ENCODE measurements at regions not wholly inside any gene's neighbourhood (a gene's known extent, or its start where the extent isn't known, plus 50 kb on each side); places are given as distances from the start of the nearest gene placed in this dataset.
A peak's percentile ranks its signal among the peaks of the same experiment; 100 is the strongest.

DNA sequence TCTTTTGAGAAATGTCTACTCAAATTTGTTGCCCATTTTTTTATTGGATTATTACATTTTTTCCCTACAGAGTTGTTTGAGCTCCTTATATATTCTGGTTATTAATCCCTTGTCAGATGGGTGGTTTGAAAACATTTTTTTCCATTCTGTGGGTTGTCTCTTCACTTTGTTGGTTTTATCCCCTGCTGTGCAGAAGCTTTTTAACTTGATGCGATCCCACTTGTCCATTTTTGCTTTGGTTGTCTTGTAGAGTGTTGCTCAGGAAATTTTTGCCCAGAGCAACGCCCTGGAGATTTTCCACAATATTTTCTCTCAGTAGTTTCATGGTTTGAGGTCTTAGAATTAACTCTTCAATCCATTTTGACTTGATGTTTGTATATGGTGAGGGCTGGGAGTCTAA, 592.8 kb upstream of the GOT2 start:
- no peak overlapping the region for H3K4me3 ChIP-seq (ENCODE audit: low read length)
- DNase-seq (ENCODE audit: low read depth) = no peak
- TF ChIP-seq, protein P1, sequence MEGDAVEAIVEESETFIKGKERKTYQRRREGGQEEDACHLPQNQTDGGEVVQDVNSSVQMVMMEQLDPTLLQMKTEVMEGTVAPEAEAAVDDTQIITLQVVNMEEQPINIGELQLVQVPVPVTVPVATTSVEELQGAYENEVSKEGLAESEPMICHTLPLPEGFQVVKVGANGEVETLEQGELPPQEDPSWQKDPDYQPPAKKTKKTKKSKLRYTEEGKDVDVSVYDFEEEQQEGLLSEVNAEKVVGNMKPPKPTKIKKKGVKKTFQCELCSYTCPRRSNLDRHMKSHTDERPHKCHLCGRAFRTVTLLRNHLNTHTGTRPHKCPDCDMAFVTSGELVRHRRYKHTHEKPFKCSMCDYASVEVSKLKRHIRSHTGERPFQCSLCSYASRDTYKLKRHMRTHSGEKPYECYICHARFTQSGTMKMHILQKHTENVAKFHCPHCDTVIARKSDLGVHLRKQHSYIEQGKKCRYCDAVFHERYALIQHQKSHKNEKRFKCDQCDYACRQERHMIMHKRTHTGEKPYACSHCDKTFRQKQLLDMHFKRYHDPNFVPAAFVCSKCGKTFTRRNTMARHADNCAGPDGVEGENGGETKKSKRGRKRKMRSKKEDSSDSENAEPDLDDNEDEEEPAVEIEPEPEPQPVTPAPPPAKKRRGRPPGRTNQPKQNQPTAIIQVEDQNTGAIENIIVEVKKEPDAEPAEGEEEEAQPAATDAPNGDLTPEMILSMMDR (conservative IDR thresholded peaks at IDR 0.05; ENCODE audit: low read length) = no peak

DNA sequence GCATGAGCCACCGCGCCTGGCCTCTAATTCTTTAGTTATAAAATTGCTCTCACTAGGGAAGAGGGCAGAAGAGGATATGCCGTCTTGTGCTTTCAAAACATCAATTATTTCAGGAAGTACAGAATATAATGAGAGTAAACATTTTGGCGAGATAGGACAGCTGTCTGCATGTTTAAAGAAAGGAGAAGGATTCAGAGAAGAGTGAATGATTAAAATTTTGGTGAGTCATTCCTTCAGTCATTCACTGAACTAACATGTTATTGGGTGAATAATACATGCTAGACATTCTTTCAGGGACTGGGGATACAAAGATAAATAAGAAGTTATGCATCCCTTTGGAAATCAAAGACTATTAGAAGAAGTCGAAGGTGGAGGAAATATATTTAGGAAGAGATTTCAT, 590.3 kb upstream of the GOT2 start:
- H3K4me3 ChIP-seq (ENCODE audit: low read length) = no peak overlapping the region
- TF ChIP-seq, protein P1 (conservative IDR thresholded peaks at IDR 0.05; ENCODE audit: low read length) = no peak
- DNase-seq (ENCODE audit: low read depth) = no peak

DNA sequence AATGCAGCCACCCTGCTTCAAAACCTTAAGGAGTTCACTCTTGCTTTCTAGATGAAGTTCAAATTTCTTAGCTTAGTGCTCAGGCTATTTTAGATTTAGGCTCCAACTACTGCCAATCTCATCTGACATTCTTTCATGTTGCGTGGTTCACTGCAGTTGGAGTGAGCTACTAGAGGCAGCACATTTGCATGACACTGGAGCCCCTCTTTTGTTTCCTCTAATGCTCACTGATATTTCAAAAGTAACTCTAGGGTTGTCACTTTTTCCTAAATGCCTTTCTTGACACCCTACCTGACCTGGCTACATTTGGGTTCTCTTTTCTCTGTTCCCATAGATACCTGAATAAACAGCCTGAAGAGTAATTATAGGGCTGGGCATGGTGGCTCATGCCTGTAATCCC, 586.5 kb upstream of the GOT2 start:
- no peak overlapping the region for H3K4me3 ChIP-seq (ENCODE audit: low read length)
- TF ChIP-seq, protein P1 (conservative IDR thresholded peaks at IDR 0.05; ENCODE audit: low read length) = no peak
- DNase-seq (ENCODE audit: low read depth) = no peak

DNA sequence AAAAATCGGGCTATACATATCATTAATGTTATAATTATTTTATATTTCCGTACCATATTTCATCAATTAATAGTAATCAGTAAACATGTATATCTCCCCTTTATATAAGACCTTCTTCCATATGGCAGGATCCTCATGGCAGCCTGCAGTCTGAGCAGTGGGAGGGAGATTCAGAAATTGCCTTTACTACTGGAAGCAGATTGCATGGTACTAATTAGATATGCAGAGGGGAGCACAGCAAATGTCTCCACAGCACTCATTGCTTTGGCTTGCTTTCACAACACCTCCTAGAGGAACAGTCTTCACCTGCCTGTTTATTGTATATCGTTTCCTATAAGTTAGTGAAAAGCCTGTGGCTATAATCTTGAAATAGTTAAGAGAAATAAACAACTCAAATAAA, 585.8 kb upstream of the GOT2 start:
- TF ChIP-seq, protein P1 (conservative IDR thresholded peaks at IDR 0.05; ENCODE audit: low read length) = no peak
- no peak for DNase-seq (ENCODE audit: low read depth)
- H3K4me3 ChIP-seq (ENCODE audit: low read length) = no peak overlapping the region

DNA sequence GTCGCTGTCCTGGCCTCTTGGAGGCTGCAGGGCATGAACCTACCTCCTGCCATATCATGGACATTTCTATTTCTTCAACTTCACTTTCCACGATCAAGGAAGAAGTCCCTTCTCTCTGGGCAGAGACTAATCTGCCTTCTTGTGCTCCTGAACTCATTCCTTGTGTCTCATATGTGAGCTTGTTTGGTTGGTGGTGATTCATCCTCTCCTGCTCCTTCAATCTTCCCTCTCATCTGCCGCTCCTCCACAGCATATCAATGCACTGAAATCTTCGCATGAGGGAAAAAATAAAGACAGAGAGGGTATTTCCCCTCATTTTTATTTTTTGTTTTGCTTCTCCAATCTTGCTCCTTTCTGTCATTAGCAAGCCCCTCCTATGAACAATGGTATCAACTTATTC, 571.7 kb upstream of the GOT2 start:
- DNase-seq (ENCODE audit: low read depth) = no peak
- no peak overlapping the region for H3K4me3 ChIP-seq (ENCODE audit: low read length)
- TF ChIP-seq, protein P1 (conservative IDR thresholded peaks at IDR 0.05; ENCODE audit: low read length) = no peak

DNA sequence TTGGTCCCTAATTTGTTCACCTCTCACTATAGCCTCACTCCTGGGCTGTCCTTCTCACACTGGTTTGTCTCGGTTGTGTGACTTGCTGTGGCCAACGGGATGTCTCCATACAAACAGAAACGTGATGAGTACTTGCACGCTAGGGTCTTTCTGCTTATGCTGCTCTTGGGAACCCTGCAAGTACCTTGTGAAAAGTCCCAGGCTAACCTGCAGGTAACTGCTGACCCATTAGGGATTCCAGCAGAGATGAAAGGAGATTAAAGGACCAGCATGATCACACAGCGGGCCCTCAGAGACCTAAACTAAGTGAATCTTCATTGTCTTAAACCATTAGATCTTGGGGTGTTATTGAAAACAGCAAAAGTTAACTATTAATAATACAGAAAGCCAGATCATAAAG, 562.8 kb upstream of the GOT2 start:
- DNase-seq (ENCODE audit: low read depth) = no peak
- no peak overlapping the region for H3K4me3 ChIP-seq (ENCODE audit: low read length)
- TF ChIP-seq, protein P1 (conservative IDR thresholded peaks at IDR 0.05; ENCODE audit: low read length) = no peak

DNA sequence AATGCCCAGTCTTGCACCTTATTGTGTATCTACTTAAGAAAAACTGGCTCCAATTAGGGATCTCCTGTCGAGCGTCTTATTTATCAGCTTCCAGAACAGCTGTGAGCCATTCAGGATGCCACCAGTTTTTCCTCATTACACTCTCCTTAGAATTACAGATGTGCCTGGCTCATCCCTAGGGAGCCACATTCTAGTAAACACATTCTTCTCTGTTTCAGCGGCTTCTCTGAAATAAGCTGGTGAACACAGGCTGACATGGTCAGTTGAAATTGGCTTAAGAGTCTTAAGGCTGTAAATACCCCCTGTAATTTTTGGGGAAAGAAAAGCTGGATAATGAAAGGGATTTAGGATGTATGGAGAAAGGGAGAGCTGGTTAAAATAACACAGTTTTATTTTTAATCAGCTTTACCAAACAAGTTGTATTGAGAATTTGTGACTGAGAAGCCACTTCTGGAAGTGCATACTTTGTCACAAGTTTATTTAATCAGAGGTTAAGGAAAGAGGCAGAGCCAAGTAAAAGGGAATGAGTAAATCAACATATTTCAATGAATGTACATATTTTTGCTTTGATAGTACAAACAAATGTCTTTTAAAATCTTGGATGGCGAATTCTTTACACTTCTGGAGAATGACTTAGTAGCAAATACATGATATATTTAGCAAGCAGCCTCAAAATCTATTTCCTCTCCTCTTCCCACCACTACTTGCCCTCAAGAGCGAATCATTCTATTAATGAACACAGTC, 562.0 kb upstream of the GOT2 start:
- H3K4me3 ChIP-seq (ENCODE audit: low read length) = no peak overlapping the region
- DNase-seq (ENCODE audit: low read depth) = peak; percentile 8
- TF ChIP-seq, protein P1 (conservative IDR thresholded peaks at IDR 0.05; ENCODE audit: low read length) = no peak

Measured in AG10803 (cell line).